Keratinocyte (primary cell): ENCODE measurements at regions not wholly inside any gene's neighbourhood (a gene's known extent, or its start where the extent isn't known, plus 50 kb on each side); places are given as distances from the start of the nearest gene placed in this dataset.
"Not testable (repeated sequence)": the region's sequence is repeated elsewhere in the genome, so short reads cannot be mapped to it uniquely, and the experiment has no call there.

ENCODE experiments used
- DNase-seq: peaks from one replicate; pipeline ENCODE4 v3.0.0-alpha.2; 2011; ENCODE audit warnings: low read depth, missing footprints, low spot score
- FAIRE-seq: peaks from 2 replicates; lab custom pipeline; 2011; peaks lifted over from hg19 to GRCh38; lab: Jason Lieb, UNC
- H2AFZ ChIP-seq: 2 replicates; pipeline ENCODE4 v1.6.0; 2012; ENCODE audit warnings: low read length, control low read depth, inconsistent platforms; ENCODE audit not compliant: control insufficient read depth
- H3K27ac ChIP-seq: 2 replicates; pipeline ENCODE4 v1.5.1; 2011; ENCODE audit warnings: low read length; ENCODE audit not compliant: control insufficient read depth, insufficient read depth
- H3K27me3 ChIP-seq: 3 replicates; pipeline ENCODE4 v1.6.0; 2011; ENCODE audit warnings: low read length; ENCODE audit not compliant: control insufficient read depth, insufficient read depth; ENCODE audit errors: extremely low read depth
- H3K36me3 ChIP-seq, 2 experiments: 2 replicates in 1 of 2; 3 replicates in 1 of 2; pipeline ENCODE4 v1.5.1; 2011; ENCODE audit warnings: low read length in 2 of 2, mild to moderate bottlenecking in 1 of 2; ENCODE audit not compliant: control insufficient read depth in 2 of 2, insufficient read depth in 2 of 2; ENCODE audit errors: extremely low read depth in 1 of 2
- H3K4me1 ChIP-seq: 3 replicates; pipeline ENCODE4 v1.5.1; 2011; ENCODE audit warnings: low read length; ENCODE audit not compliant: control insufficient read depth, insufficient read depth; ENCODE audit errors: extremely low read depth
- H3K4me2 ChIP-seq: 3 replicates; pipeline ENCODE4 v1.6.0; 2011; ENCODE audit warnings: low read depth, low read length; ENCODE audit not compliant: control insufficient read depth, insufficient read depth; ENCODE audit errors: extremely low read depth
- H3K4me3 ChIP-seq, 3 experiments: fragments of 200-600 bp in 1 of 3; sonication (generic) in 1 of 3; 2 replicates in 2 of 3; 3 replicates in 1 of 3; pipeline ENCODE4 v1.5.1; 2011 to 2016; ENCODE audit warnings: low read length in 3 of 3, mild to moderate bottlenecking in 3 of 3, control low read depth in 2 of 3, inconsistent platforms in 1 of 3, low read depth in 1 of 3, mixed read lengths in 1 of 3, mixed run types in 1 of 3, moderate library complexity in 1 of 3; ENCODE audit not compliant: control insufficient read depth in 2 of 3, insufficient read depth in 2 of 3; ENCODE audit errors: extremely low read depth in 1 of 3
- H3K79me2 ChIP-seq: 2 replicates; pipeline ENCODE4 v1.6.0; 2012; ENCODE audit warnings: low read length; ENCODE audit not compliant: control insufficient read depth, insufficient read depth
- H3K9ac ChIP-seq: 3 replicates; pipeline ENCODE4 v1.6.0; 2011; ENCODE audit warnings: low read length; ENCODE audit not compliant: control insufficient read depth, insufficient read depth; ENCODE audit errors: extremely low read depth
- H3K9me1 ChIP-seq: 3 replicates; pipeline ENCODE4 v1.6.0; 2011; ENCODE audit warnings: low read length; ENCODE audit not compliant: control insufficient read depth, insufficient read depth; ENCODE audit errors: extremely low read depth
- H3K9me3 ChIP-seq: 2 replicates; pipeline ENCODE4 v1.5.1; 2012; ENCODE audit warnings: low read depth, low read length; ENCODE audit not compliant: control insufficient read depth
- H4K20me1 ChIP-seq: 3 replicates; pipeline ENCODE4 v1.6.0; 2011; ENCODE audit warnings: low read length; ENCODE audit not compliant: control insufficient read depth, insufficient read depth; ENCODE audit errors: extremely low read depth
- dilution Hi-C: fragments of 300-500 bp; cut with MboI; formaldehyde crosslinking; loops from one replicate; pipeline ENCODE4 v1.7.0; 2020; ENCODE audit warnings: low sequenced_read_pairs; ENCODE audit not compliant: extremely low pct_ligation_motif_present

DNA sequence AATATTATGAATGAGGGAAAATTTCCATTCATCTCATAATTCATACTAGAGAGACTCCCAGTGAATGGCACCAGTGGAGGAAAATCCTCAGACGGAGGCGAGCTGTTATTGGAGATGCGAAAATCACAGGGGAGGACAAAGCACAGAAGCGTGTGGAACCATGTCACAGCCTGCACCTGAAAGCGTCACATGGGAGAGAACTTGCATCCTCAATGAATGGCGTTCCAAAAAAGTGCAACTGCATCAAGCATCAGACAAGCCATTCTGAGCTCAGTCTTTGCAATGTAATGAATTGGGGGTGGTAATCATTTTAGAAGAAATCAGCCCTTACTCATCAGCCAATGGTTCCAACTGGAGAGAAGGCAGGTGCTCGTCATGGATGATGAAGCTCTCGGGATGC lies 235.0 kb upstream of the NUPR2 start:
- H3K27ac ChIP-seq, H3K9me1 ChIP-seq, H4K20me1 ChIP-seq, FAIRE-seq, H3K4me3 ChIP-seq, H3K4me1 ChIP-seq, DNase-seq, H3K9ac ChIP-seq, H2AFZ ChIP-seq, H3K9me3 ChIP-seq, H3K27me3 ChIP-seq, H3K36me3 ChIP-seq, dilution Hi-C loops, H3K4me2 ChIP-seq, H3K79me2 ChIP-seq: not testable (repeated sequence)

DNA sequence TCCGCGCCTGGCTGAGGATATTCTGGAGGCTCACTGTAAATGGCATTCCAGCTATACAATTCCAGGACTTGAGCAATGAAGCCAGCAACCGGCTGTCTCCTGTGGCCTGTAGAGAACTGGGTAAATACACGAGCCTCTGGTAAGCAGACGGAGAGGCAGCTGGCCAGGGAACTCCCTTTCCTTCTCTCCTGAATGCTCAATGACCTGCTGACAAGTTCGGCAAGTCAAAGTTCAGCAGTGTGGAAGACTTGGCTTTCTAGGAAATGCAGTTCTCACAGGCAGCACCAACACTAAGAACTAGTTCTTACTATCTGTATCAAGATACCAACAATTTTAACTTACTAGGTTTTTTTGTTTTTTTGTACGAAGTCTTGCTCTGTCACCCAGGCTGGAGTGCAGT lies 232.1 kb upstream of the NUPR2 start:
- H3K9ac ChIP-seq, H3K4me3 ChIP-seq, H3K27me3 ChIP-seq, H3K36me3 ChIP-seq, dilution Hi-C loops, H3K9me1 ChIP-seq, H3K4me2 ChIP-seq, H3K27ac ChIP-seq, H3K79me2 ChIP-seq, H3K9me3 ChIP-seq, FAIRE-seq, DNase-seq, H3K4me1 ChIP-seq, H2AFZ ChIP-seq, H4K20me1 ChIP-seq: not testable (repeated sequence)

DNA sequence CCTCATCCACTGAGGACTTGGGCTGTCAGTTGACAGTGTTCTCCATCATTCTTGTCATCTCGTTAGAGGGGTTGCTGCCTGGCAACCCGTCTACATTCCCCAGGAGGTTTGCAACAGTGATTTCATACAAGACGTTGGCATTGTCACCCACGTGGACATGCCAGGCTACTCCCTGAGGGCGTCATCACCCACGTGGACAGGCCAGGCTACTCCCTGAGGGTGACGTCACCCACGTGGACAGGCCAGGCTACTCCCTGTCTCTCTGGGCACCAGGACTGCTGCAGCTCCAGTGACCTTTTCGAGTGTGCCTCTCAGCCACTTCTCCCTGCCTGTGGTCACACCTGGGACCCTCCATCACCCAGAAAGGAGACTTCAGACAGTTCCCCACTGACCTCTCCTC lies 212.1 kb upstream of the NUPR2 start:
- dilution Hi-C loops, H4K20me1 ChIP-seq, DNase-seq, FAIRE-seq, H3K9ac ChIP-seq, H3K27ac ChIP-seq, H2AFZ ChIP-seq, H3K27me3 ChIP-seq, H3K9me3 ChIP-seq, H3K4me1 ChIP-seq, H3K79me2 ChIP-seq, H3K36me3 ChIP-seq, H3K4me2 ChIP-seq, H3K4me3 ChIP-seq, H3K9me1 ChIP-seq: not testable (repeated sequence)
